Neural cell (in vitro differentiated cells): ENCODE measurements at regions not wholly inside any gene's neighbourhood (a gene's known extent, or its start where the extent isn't known, plus 50 kb on each side); places are given as distances from the start of the nearest gene placed in this dataset.

Experiments used
- H2AFZ ChIP-seq: fragments of 200-600, 300-800 bp; sonication (generic), shearing (Covaris generic); 2 replicates; pipeline ENCODE4 v1.6.0; 2014; ENCODE audit warnings: low read depth, mild to moderate bottlenecking, antibody characterized with exemption, low read length, moderate library complexity
- H3F3A ChIP-seq: fragments of 200-600 bp; shearing (Covaris generic); 2 replicates; pipeline ENCODE4 v1.6.1; 2016; ENCODE audit warnings: mild to moderate bottlenecking, moderate library complexity, mixed read lengths, antibody characterized with exemption, low read length; ENCODE audit not compliant: insufficient read depth, poor library complexity, severe bottlenecking
- H3K27ac ChIP-seq: fragments of 200-600, 300-800 bp; sonication (generic), shearing (Covaris generic); 2 replicates; pipeline ENCODE4 v1.5.1; 2014; ENCODE audit warnings: mild to moderate bottlenecking, low read length, moderate library complexity
- H3K27me3 ChIP-seq: fragments of 300-800, 200-600 bp; sonication (generic), shearing (Covaris generic); 2 replicates; pipeline ENCODE4 v1.6.0; 2014; ENCODE audit warnings: mild to moderate bottlenecking, low read depth, low read length, moderate library complexity; ENCODE audit not compliant: insufficient read depth
- H3K36me3 ChIP-seq: fragments of 300-800, 200-600 bp; sonication (generic), shearing (Covaris generic); 2 replicates; pipeline ENCODE4 v1.5.1; 2014; ENCODE audit warnings: mild to moderate bottlenecking, antibody characterized with exemption, low read length, moderate library complexity; ENCODE audit not compliant: insufficient read depth
- H3K4me2 ChIP-seq: fragments of 300-800, 200-600 bp; sonication (generic), shearing (Covaris generic); 2 replicates; pipeline ENCODE4 v1.6.0; 2014; ENCODE audit warnings: mild to moderate bottlenecking, low read length
- H3K4me3 ChIP-seq: fragments of 300-800, 200-600 bp; sonication (generic), shearing (Covaris generic); 2 replicates; pipeline ENCODE4 v1.5.1; 2014; ENCODE audit warnings: mild to moderate bottlenecking, low read length, moderate library complexity
- H3K79me2 ChIP-seq: fragments of 200-600 bp; shearing (Covaris generic); replicated peaks from 2 replicates; pipeline ENCODE4 v1.6.0; 2014; ENCODE audit warnings: mild to moderate bottlenecking, low read length, moderate library complexity; ENCODE audit not compliant: insufficient read depth
- H3K9ac ChIP-seq: fragments of 300-800, 200-600 bp; sonication (generic), shearing (Covaris generic); 2 replicates; pipeline ENCODE4 v1.6.1; 2016; ENCODE audit warnings: mild to moderate bottlenecking, low read length, mixed read lengths
- H3K9me2 ChIP-seq: fragments of 200-600 bp; shearing (Covaris generic); 2 replicates; pipeline ENCODE4 v1.6.1; 2016; ENCODE audit warnings: mild to moderate bottlenecking, low read length, mixed read lengths; ENCODE audit not compliant: insufficient read depth
- H3K9me3 ChIP-seq: fragments of 200-600, 300-800 bp; sonication (generic), shearing (Covaris generic); 2 replicates; pipeline ENCODE4 v1.6.1; 2016; ENCODE audit warnings: mild to moderate bottlenecking, mixed run types, low read length, moderate library complexity, mixed read lengths
- H4K20me1 ChIP-seq: fragments of 200-600 bp; shearing (Covaris generic); 2 replicates; pipeline ENCODE4 v1.6.1; 2016; ENCODE audit warnings: mild to moderate bottlenecking, mixed run types; ENCODE audit not compliant: insufficient read depth
- CTCF ChIP-seq: fragments of 450-650 bp; IDR thresholded peaks from 2 replicates; pipeline ENCODE4 v1.5.1; 2014; ENCODE audit warnings: antibody characterized with exemption, mild to moderate bottlenecking, moderate library complexity; ENCODE audit not compliant: poor library complexity, severe bottlenecking
- EP300 ChIP-seq: fragments of 450-650 bp; conservative IDR thresholded peaks from 2 replicates; pipeline ENCODE4 v1.6.1; 2014; ENCODE audit warnings: antibody characterized with exemption, mild to moderate bottlenecking, moderate library complexity; ENCODE audit not compliant: poor library complexity, severe bottlenecking
- EZH2 ChIP-seq: fragments of 200-600, 300-800 bp; shearing (Covaris generic), sonication (generic); IDR thresholded peaks from 2 replicates; pipeline ENCODE4 v1.6.1; 2014; ENCODE audit warnings: antibody characterized with exemption, low read length, borderline replicate concordance, mild to moderate bottlenecking; ENCODE audit not compliant: insufficient read depth, poor library complexity, severe bottlenecking
- MXI1 ChIP-seq: fragments of 450-650 bp; conservative IDR thresholded peaks from 2 replicates; pipeline ENCODE4 v1.6.1; 2014; ENCODE audit warnings: antibody characterized with exemption, mild to moderate bottlenecking; ENCODE audit not compliant: poor library complexity, severe bottlenecking
- POLR2AphosphoS5 ChIP-seq: IDR thresholded peaks from 2 replicates; pipeline ENCODE4 v1.6.1; 2012
- RAD21 ChIP-seq: fragments of 450-650 bp; conservative IDR thresholded peaks from 2 replicates; pipeline ENCODE4 v1.6.1; 2014; ENCODE audit warnings: antibody characterized with exemption, mild to moderate bottlenecking, moderate library complexity
- REST ChIP-seq: IDR thresholded peaks from 2 replicates; pipeline ENCODE4 v1.6.1; 2012; ENCODE audit warnings: borderline replicate concordance
- SMC3 ChIP-seq: fragments of 450-650 bp; conservative IDR thresholded peaks from 2 replicates; pipeline ENCODE4 v1.6.1; 2014; ENCODE audit warnings: antibody characterized with exemption, mild to moderate bottlenecking, moderate library complexity; ENCODE audit not compliant: poor library complexity
- TAF1 ChIP-seq: IDR thresholded peaks from 2 replicates; pipeline ENCODE4 v1.6.1; 2012; ENCODE audit warnings: low read depth

GRCh38 chr14:61941421-61942150, 179.4 kb downstream of the SNAPC1 start:
- Histone ChIP-seq H3K27ac (no peak overlapping the region), H4K20me1 (no peaks in the 10 kb centered on the region)
- TF ChIP-seq REST (no peak), EP300 (no peak), EZH2 (no peak), TAF1 (no peak), RAD21 (no peak), POLR2AphosphoS5 (no peak), SMC3 (no peak), MXI1 (no peak), CTCF (no peak)

GRCh38 chr14:61948376-61948775, 186.2 kb downstream of the SNAPC1 start:
- H3K4me3 ChIP-seq: no peak overlapping the region
- H3K27me3 ChIP-seq: no peaks in the 10 kb centered on the region
- H3K9ac ChIP-seq: no peak overlapping the region
- no peaks in the 10 kb centered on the region for H3K36me3 ChIP-seq
- TF ChIP-seq SMC3 (no peak), RAD21 (no peak), REST (no peak), EP300 (no peak), MXI1 (no peak), POLR2AphosphoS5 (no peak), EZH2 (no peak), CTCF (no peak), TAF1 (no peak)
- no peaks in the 10 kb centered on the region for H3K79me2 ChIP-seq
- no peaks in the 10 kb centered on the region for H3K9me2 ChIP-seq
- H2AFZ ChIP-seq: no peak overlapping the region
- H4K20me1 ChIP-seq: no peaks in the 10 kb centered on the region
- no peak overlapping the region for H3K27ac ChIP-seq
- H3F3A ChIP-seq: no peaks in the 10 kb centered on the region
- no peaks in the 10 kb centered on the region for H3K9me3 ChIP-seq
- H3K4me2 ChIP-seq: no peak overlapping the region

More at GRCh38 chr14:61941421-61942150, 179.4 kb downstream of the SNAPC1 start:
- H3K27me3 ChIP-seq: no peaks in the 10 kb centered on the region
- H3K4me2 ChIP-seq: no peak overlapping the region
- no peaks in the 10 kb centered on the region for H3K9me2 ChIP-seq
- no peaks in the 10 kb centered on the region for H3F3A ChIP-seq
- H3K4me3 ChIP-seq: no peak overlapping the region
- no peak overlapping the region for H2AFZ ChIP-seq
- H3K79me2 ChIP-seq: no peaks in the 10 kb centered on the region
- H3K9me3 ChIP-seq: no peaks in the 10 kb centered on the region
- H3K9ac ChIP-seq: no peak overlapping the region
- no peaks in the 10 kb centered on the region for H3K36me3 ChIP-seq
